B cell (primary cell): ENCODE measurements at regions not wholly inside any gene's neighbourhood (a gene's known extent, or its start where the extent isn't known, plus 50 kb on each side); places are given as distances from the start of the nearest gene placed in this dataset.
"Not testable (repeated sequence)": the region's sequence is repeated elsewhere in the genome, so short reads cannot be mapped to it uniquely, and the experiment has no call there.

Experiments used
- ATAC-seq: fragments of 200-7000 bp; cut with Tn5 transposase; one replicate; pipeline ENCODE4 v1.10.0; 2021; ENCODE audit warnings: low read depth, mild to moderate bottlenecking, moderate number of reproducible peaks, moderate library complexity
- CTCF ChIA-PET: fragments of 350-600 bp; sonication (Branson Sonifier 250); formaldehyde crosslinking; loops from one replicate; lab custom pipeline; 2021; ENCODE audit warnings: antibody characterized with exemption, inconsistent platforms; lab: Charles Lee
- POLR2A ChIA-PET: fragments of 350-600 bp; sonication (Branson Sonifier 250); formaldehyde crosslinking; loops from one replicate; lab custom pipeline; 2021; ENCODE audit warnings: antibody characterized with exemption; lab: Charles Lee
- DNase-seq: peaks from one replicate; pipeline ENCODE4 v3.0.0; 2013
- H2AFZ ChIP-seq: 2 replicates; pipeline ENCODE4 v1.6.1; 2012; ENCODE audit warnings: mild to moderate bottlenecking, low read depth, low read length; ENCODE audit not compliant: insufficient read depth, poor library complexity, severe bottlenecking
- H3K27ac ChIP-seq, 2 donors: 1 replicate in 1 of 2; 2 replicates in 1 of 2; pipeline ENCODE4 v1.5.1; 2012 to 2013; ENCODE audit warnings: low read length in 2 of 2, mild to moderate bottlenecking in 2 of 2, moderate library complexity in 1 of 2
- H3K27me3 ChIP-seq, 4 experiments: fragments of 200-600 bp in 1 of 4; sonication (generic) in 1 of 4; replicated peaks in 1 of 4; 1 replicate in 2 of 4; 2 replicates in 2 of 4; pipeline versions ENCODE4 v1.6.1 to v1.7.0; 2013 to 2016; ENCODE audit warnings: low read length in 3 of 4, mild to moderate bottlenecking in 2 of 4, mixed read lengths in 1 of 4, moderate library complexity in 1 of 4; ENCODE audit not compliant: insufficient read depth in 4 of 4, control insufficient read depth in 3 of 4; ENCODE audit errors: control extremely low read depth in 1 of 4
- H3K36me3 ChIP-seq, 2 experiments: replicated peaks in 1 of 2; 1 replicate in 1 of 2; 2 replicates in 1 of 2; pipeline versions ENCODE4 v1.6.1 to v1.7.1; 2013; ENCODE audit warnings: low read length in 1 of 2; ENCODE audit not compliant: insufficient read depth in 2 of 2, control insufficient read depth in 1 of 2; ENCODE audit errors: control extremely low read depth in 1 of 2, extremely low read depth in 1 of 2
- H3K4me1 ChIP-seq, 2 donors: fragments of 200-600 bp in 1 of 2; sonication (generic) in 1 of 2; 1 replicate in 1 of 2; 2 replicates in 1 of 2; pipeline versions ENCODE4 v1.5.1 to v1.6.1; 2013 to 2017; ENCODE audit warnings: low read length in 2 of 2; ENCODE audit not compliant: control insufficient read depth in 2 of 2, insufficient read depth in 2 of 2
- H3K4me2 ChIP-seq: replicated peaks from 2 replicates; pipeline ENCODE3; 2012; ENCODE audit warnings: mild to moderate bottlenecking, low read depth, low read length; ENCODE audit not compliant: poor library complexity, severe bottlenecking
- H3K4me3 ChIP-seq, 5 experiments: fragments of 200-600 bp in 1 of 5; sonication (generic) in 1 of 5; 1 replicate in 3 of 5; 2 replicates in 2 of 5; pipeline versions ENCODE4 v1.5.1 to v1.7.0; 2011 to 2016; ENCODE audit warnings: low read length in 4 of 5, mild to moderate bottlenecking in 4 of 5, low read depth in 2 of 5, control low read depth in 1 of 5, moderate library complexity in 1 of 5; ENCODE audit not compliant: insufficient read depth in 1 of 5; ENCODE audit errors: control extremely low read depth in 1 of 5, extremely low read depth in 1 of 5
- H3K79me2 ChIP-seq: fragments of 200-600 bp; sonication (generic); one replicate; pipeline ENCODE4 v1.6.0; 2016; ENCODE audit warnings: low read length; ENCODE audit not compliant: control insufficient read depth, insufficient read depth
- H3K9ac ChIP-seq: fragments of 200-600 bp; sonication (generic); 2 replicates; pipeline ENCODE4 v1.6.1; 2017; ENCODE audit warnings: mild to moderate bottlenecking, low read length, moderate library complexity
- H3K9me3 ChIP-seq, 3 donors: one replicate each; pipeline versions ENCODE4 v1.6.1 to v1.7.1; 2013; ENCODE audit warnings: low read length in 2 of 3; ENCODE audit not compliant: control insufficient read depth in 2 of 3, insufficient read depth in 1 of 3; ENCODE audit errors: control extremely low read depth in 1 of 3
- H4K20me1 ChIP-seq: 2 replicates; pipeline ENCODE4 v1.6.0; 2012; ENCODE audit warnings: mild to moderate bottlenecking, low read length; ENCODE audit not compliant: insufficient read depth, control insufficient read depth, poor library complexity, severe bottlenecking
- H3K27ac Mint-ChIP-seq: one replicate; pipeline ENCODE4 v1.8.0; 2021; ENCODE audit warnings: mixed read lengths
- H3K27me3 Mint-ChIP-seq: one replicate; pipeline ENCODE4 v1.8.0; 2021; ENCODE audit warnings: mixed read lengths
- H3K4me1 Mint-ChIP-seq: one replicate; pipeline ENCODE4 v1.8.0; 2021; ENCODE audit warnings: mixed read lengths
- H3K4me3 Mint-ChIP-seq: one replicate; pipeline ENCODE4 v1.8.0; 2021; ENCODE audit warnings: mixed read lengths
- H3K9me3 Mint-ChIP-seq: one replicate; pipeline ENCODE4 v1.8.0; 2022; ENCODE audit warnings: mixed read lengths; ENCODE audit not compliant: insufficient read depth
- EZH2 ChIP-seq: IDR thresholded peaks from 2 replicates; pipeline ENCODE4 v1.6.1; 2012; ENCODE audit warnings: borderline replicate concordance, low read depth, mild to moderate bottlenecking, moderate library complexity, low read length; ENCODE audit not compliant: insufficient read depth, poor library complexity, severe bottlenecking
- WGBS: methylation state at CpG from one replicate; pipeline ENCODE4 v1.1.5; 2013; ENCODE audit warnings: missing lambda C conversion rate; ENCODE audit not compliant: insufficient coverage; 5-methylcytosine and 5-hydroxymethylcytosine counted together
- intact Hi-C: fragments of 100-400 bp; cut with micrococcal nuclease; formaldehyde crosslinking; loops from one replicate; pipeline ENCODE4 v1.10.0; 2022
- TF ChIP-seq, protein P1 (sequence below): fragments of 200-600 bp; IDR thresholded peaks from one replicate; pipeline ENCODE4 v1.8.0; 2022; ENCODE audit warnings: antibody characterized with exemption, mild to moderate bottlenecking

DNA sequence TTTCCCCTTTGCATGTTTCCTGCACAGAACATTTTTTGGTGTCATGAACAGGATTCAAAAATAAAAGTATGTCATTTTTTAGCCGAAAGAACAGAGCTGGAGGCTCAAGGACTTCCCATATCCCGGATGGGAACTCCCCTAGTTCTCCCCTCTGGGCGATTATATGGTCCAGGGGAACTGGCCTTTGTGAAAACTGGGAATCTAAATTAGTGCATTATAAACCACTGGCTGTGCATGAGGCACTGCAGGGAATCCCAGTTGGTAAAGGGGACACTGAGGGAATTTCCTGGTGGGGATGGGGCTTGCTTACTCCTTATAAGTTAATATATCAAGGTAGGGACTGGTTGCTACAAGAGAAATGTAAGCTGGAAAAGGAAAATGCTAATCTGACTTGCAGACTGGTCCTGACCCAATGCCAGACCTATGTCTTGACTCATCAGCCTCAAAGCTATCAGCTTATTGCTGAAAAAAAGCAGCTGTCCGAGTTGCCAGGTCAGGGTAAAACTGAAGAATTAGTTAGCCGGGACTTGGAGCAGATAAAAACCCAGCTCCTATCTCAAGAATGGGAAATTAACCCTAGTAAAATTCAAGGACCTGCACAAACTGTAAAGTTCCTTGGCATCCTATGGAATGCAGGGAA is 122.6 kb downstream of the FCRL5 start:
- H3K4me2 ChIP-seq: no peak overlapping the region
- no peaks in the 10 kb centered on the region for H3K4me1 ChIP-seq
- peaks cover 26% of the 10 kb centered on the region for H3K27me3 Mint-ChIP-seq
- no peaks in the 10 kb centered on the region for H3K9me3 Mint-ChIP-seq
- H3K9me3 ChIP-seq: no peaks in the 10 kb centered on the region
- peak overlapping the region in 1 of 2 donors; percentile 55 for H3K27ac ChIP-seq
- no peaks in the 10 kb centered on the region for H4K20me1 ChIP-seq
- TF ChIP-seq, protein P1, sequence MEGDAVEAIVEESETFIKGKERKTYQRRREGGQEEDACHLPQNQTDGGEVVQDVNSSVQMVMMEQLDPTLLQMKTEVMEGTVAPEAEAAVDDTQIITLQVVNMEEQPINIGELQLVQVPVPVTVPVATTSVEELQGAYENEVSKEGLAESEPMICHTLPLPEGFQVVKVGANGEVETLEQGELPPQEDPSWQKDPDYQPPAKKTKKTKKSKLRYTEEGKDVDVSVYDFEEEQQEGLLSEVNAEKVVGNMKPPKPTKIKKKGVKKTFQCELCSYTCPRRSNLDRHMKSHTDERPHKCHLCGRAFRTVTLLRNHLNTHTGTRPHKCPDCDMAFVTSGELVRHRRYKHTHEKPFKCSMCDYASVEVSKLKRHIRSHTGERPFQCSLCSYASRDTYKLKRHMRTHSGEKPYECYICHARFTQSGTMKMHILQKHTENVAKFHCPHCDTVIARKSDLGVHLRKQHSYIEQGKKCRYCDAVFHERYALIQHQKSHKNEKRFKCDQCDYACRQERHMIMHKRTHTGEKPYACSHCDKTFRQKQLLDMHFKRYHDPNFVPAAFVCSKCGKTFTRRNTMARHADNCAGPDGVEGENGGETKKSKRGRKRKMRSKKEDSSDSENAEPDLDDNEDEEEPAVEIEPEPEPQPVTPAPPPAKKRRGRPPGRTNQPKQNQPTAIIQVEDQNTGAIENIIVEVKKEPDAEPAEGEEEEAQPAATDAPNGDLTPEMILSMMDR: no peak
- TF ChIP-seq EZH2: no peak
- no CpG with 5 or more reads among the region's 5 CpGs for WGBS
- ChIA-PET POLR2A (no interaction called here), CTCF (interaction anchor here (1.0 kb wide), 1 partner anchor 76 kb away, joined by 3 read pairs; no protein-coding TSS in a partner anchor)
- H3K9ac ChIP-seq: no peak overlapping the region
- H2AFZ ChIP-seq: no peak overlapping the region
- H3K36me3 ChIP-seq: no peaks in the 10 kb centered on the region
- intact Hi-C loops: no loop called here
- no peak for DNase-seq
- no peaks in the 10 kb centered on the region for H3K4me1 Mint-ChIP-seq
- H3K27ac Mint-ChIP-seq: no peak overlapping the region
- peaks cover 0 to 5% (median 2%) of the 10 kb centered on the region in 4 experiments for H3K27me3 ChIP-seq
- ATAC-seq: no peak
- no peak overlapping the region for H3K4me3 ChIP-seq
- H3K79me2 ChIP-seq: no peaks in the 10 kb centered on the region
- no peak overlapping the region for H3K4me3 Mint-ChIP-seq

DNA sequence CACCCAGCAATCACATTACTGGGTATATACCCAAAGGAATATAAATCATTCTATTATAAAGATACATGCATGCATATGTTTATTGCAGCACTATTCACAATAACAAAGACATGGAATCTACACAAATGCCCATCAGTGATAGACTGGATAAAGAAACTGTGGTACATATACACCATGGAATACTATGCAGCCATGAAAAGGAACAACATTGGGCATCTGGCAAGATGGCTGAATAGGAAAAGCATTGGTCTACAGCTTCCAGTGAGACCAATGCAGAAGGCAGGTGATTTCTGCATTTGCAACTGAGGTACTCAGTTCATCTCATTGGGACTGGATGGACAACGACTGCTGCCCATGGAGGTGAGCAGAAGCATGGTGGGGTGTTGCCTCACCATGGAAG is 128.6 kb downstream of the FCRL5 start:
- H3K9me3 Mint-ChIP-seq, H3K9me3 ChIP-seq, H3K27ac Mint-ChIP-seq, H2AFZ ChIP-seq, H3K4me2 ChIP-seq, CTCF ChIA-PET, H3K4me1 ChIP-seq, ATAC-seq, intact Hi-C loops, H3K27me3 ChIP-seq, H4K20me1 ChIP-seq, POLR2A ChIA-PET, DNase-seq, H3K4me3 ChIP-seq, H3K79me2 ChIP-seq, H3K4me1 Mint-ChIP-seq, H3K9ac ChIP-seq, H3K4me3 Mint-ChIP-seq, H3K36me3 ChIP-seq, H3K27ac ChIP-seq, H3K27me3 Mint-ChIP-seq: not testable (repeated sequence)
- 88% methylated on average over 1 of the region's 1 CpG for whole genome bisulfite sequencing
